GM19043 (cell line): ENCODE measurements at regions not wholly inside any gene's neighbourhood (a gene's known extent, or its start where the extent isn't known, plus 50 kb on each side); places are given as distances from the start of the nearest gene placed in this dataset.

ENCODE experiments used
- ATAC-seq: cut with Tn5 transposase; IDR thresholded peaks from one replicate; pipeline ENCODE4 v1.9.1; 2021; ENCODE audit warnings: low read depth; ENCODE audit not compliant: unreplicated experiment

- no peak for ATAC-seq
Measured at GRCh38 chr13:109870274-109870673, 83.9 kb upstream of the IRS2 start.

GRCh38 chr13:109869312-109870237, 83.2 kb upstream of the IRS2 start:
- ATAC-seq: peak; percentile 79

GRCh38 chr13:109868578-109869311, 82.4 kb upstream of the IRS2 start:
- ATAC-seq: no peak

- no peak for ATAC-seq
Measured at GRCh38 chr13:109867766-109868165, 81.4 kb upstream of the IRS2 start.

GRCh38 chr13:109862627-109863026, 76.2 kb upstream of the IRS2 start:
- ATAC-seq: no peak

- ATAC-seq: no peak
Measured at GRCh38 chr13:109859898-109860297, 73.5 kb upstream of the IRS2 start.

- ATAC-seq: no peak
Measured at GRCh38 chr13:109859216-109859835, 72.9 kb upstream of the IRS2 start.

- no peak for ATAC-seq
Measured at GRCh38 chr13:109858319-109858718, 71.9 kb upstream of the IRS2 start.

GRCh38 chr13:109857803-109858202, 71.4 kb upstream of the IRS2 start:
- no peak for ATAC-seq

- no peak for ATAC-seq
Measured at GRCh38 chr13:109857325-109857724, 70.9 kb upstream of the IRS2 start.

- ATAC-seq: no peak
Measured at GRCh38 chr13:109856350-109856749, 70.0 kb upstream of the IRS2 start.

GRCh38 chr13:109853153-109853552, 66.8 kb upstream of the IRS2 start:
- no peak for ATAC-seq

GRCh38 chr13:109846185-109846584, 59.8 kb upstream of the IRS2 start:
- ATAC-seq: no peak

GRCh38 chr13:109844396-109844795, 58.0 kb upstream of the IRS2 start:
- no peak for ATAC-seq

- ATAC-seq: no peak
Measured at GRCh38 chr13:109843695-109844094, 57.3 kb upstream of the IRS2 start.

GRCh38 chr13:109842212-109842920, 56.0 kb upstream of the IRS2 start:
- no peak for ATAC-seq

GRCh38 chr13:109840893-109841287, 54.5 kb upstream of the IRS2 start:
- no peak for ATAC-seq

- no peak for ATAC-seq
Measured at GRCh38 chr13:109840201-109840892, 54.0 kb upstream of the IRS2 start.

GRCh38 chr13:109836629-109837607, 50.5 kb upstream of the IRS2 start:
- ATAC-seq: peak; percentile 71
